SK-N-SH (cell line): ENCODE measurements at regions not wholly inside any gene's neighbourhood (a gene's known extent, or its start where the extent isn't known, plus 50 kb on each side); places are given as distances from the start of the nearest gene placed in this dataset.

Experiments used
- CTCF ChIA-PET: fragments of 300-600, 350-600 bp; formaldehyde crosslinking; extraction: SDS; loops from one replicate; lab custom pipeline; 2021; lab: Yijun Ruan, JAX
- POLR2A ChIA-PET: fragments of 350-600 bp; sonication (Branson Sonifier 250); formaldehyde crosslinking; extraction: SDS; loops from one replicate; lab custom pipeline; 2020; ENCODE audit warnings: antibody characterized with exemption, inconsistent platforms; lab: Yijun Ruan, JAX
- DNase-seq: peaks from one replicate; pipeline ENCODE4 v3.0.0; 2012
- H2AFZ ChIP-seq: fragments of 200-600 bp; sonication (generic); 2 replicates; pipeline ENCODE4 v1.8.1; 2016; ENCODE audit warnings: antibody characterized with exemption, mild to moderate bottlenecking, low read depth
- H3F3A ChIP-seq: fragments of 200-600 bp; sonication (generic); replicated peaks from 2 replicates; pipeline ENCODE3; 2016; ENCODE audit warnings: antibody characterized with exemption, mild to moderate bottlenecking; ENCODE audit not compliant: insufficient read depth
- H3K27ac ChIP-seq, 2 experiments: fragments of 200-500 bp in 1 of 2; fragments of 200-600 bp in 1 of 2; sonication (Bioruptor generic) in 1 of 2; sonication (generic), shearing (Covaris generic) in 1 of 2; 2 replicates each; pipeline versions ENCODE4 v1.5.1 to v1.6.1; 2014 to 2016; ENCODE audit warnings: low read depth in 2 of 2, inconsistent platforms in 1 of 2, low read length in 1 of 2, mild to moderate bottlenecking in 1 of 2, mixed read lengths in 1 of 2
- H3K27me3 ChIP-seq: fragments of 200-600 bp; sonication (generic), shearing (Covaris generic); 2 replicates; pipeline ENCODE4 v1.6.1; 2016; ENCODE audit warnings: mixed run types; ENCODE audit not compliant: insufficient read depth
- H3K36me3 ChIP-seq, 2 experiments: fragments of 200-500 bp in 1 of 2; fragments of 200-600 bp in 1 of 2; sonication (Bioruptor generic) in 1 of 2; sonication (generic) in 1 of 2; replicated peaks in 1 of 2; 2 replicates each; pipeline versions ENCODE3 to v1.5.1; 2014 to 2016; ENCODE audit warnings: low read length in 1 of 2, mild to moderate bottlenecking in 1 of 2; ENCODE audit not compliant: insufficient read depth in 2 of 2, control insufficient read depth in 1 of 2
- H3K4me1 ChIP-seq, 2 experiments: fragments of 200-500 bp in 1 of 2; fragments of 200-600 bp in 1 of 2; sonication (Bioruptor generic) in 1 of 2; sonication (generic), shearing (Covaris generic) in 1 of 2; 2 replicates each; pipeline versions ENCODE4 v1.5.1 to v1.6.1; 2014 to 2016; ENCODE audit warnings: low read depth in 1 of 2, low read length in 1 of 2, mixed run types in 1 of 2; ENCODE audit not compliant: insufficient read depth in 2 of 2, control insufficient read depth in 1 of 2
- H3K4me2 ChIP-seq: fragments of 200-600 bp; sonication (generic), shearing (Covaris generic); 2 replicates; pipeline ENCODE4 v1.6.1; 2017; ENCODE audit warnings: mixed run types
- H3K4me3 ChIP-seq, 2 experiments: fragments of 200-500 bp in 1 of 2; fragments of 200-600 bp in 1 of 2; sonication (Bioruptor generic) in 1 of 2; sonication (generic), shearing (Covaris generic) in 1 of 2; 2 replicates each; pipeline versions ENCODE4 v1.5.1 to v1.8.1; 2014 to 2016; ENCODE audit warnings: low read depth in 2 of 2, inconsistent platforms in 1 of 2, low read length in 1 of 2, mild to moderate bottlenecking in 1 of 2, mixed read lengths in 1 of 2, moderate library complexity in 1 of 2
- H3K79me2 ChIP-seq: fragments of 200-600 bp; sonication (generic); 2 replicates; pipeline ENCODE4 v1.8.1; 2017; ENCODE audit warnings: mild to moderate bottlenecking; ENCODE audit not compliant: insufficient read depth
- H3K9ac ChIP-seq: fragments of 200-600 bp; sonication (generic); 2 replicates; pipeline ENCODE4 v1.6.1; 2017; ENCODE audit warnings: mixed run types
- H3K9me2 ChIP-seq: fragments of 200-600 bp; sonication (generic); 2 replicates; pipeline ENCODE4 v1.6.1; 2017; ENCODE audit warnings: mixed run types
- H3K9me3 ChIP-seq: fragments of 200-600 bp; sonication (generic); 2 replicates; pipeline ENCODE4 v1.6.1; 2017; ENCODE audit warnings: mixed run types, mild to moderate bottlenecking, moderate library complexity
- H4K20me1 ChIP-seq: fragments of 200-600 bp; sonication (generic); 2 replicates; pipeline ENCODE4 v1.6.1; 2017; ENCODE audit warnings: mild to moderate bottlenecking, mixed run types; ENCODE audit not compliant: insufficient read depth
- CTCF ChIP-seq: fragments of 200-600 bp; sonication (generic); IDR thresholded peaks from 2 replicates; pipeline ENCODE4 v1.6.1; 2017; ENCODE audit warnings: antibody characterized with exemption, mild to moderate bottlenecking, moderate library complexity
- ELF1 ChIP-seq: IDR thresholded peaks from 2 replicates; pipeline ENCODE4 v1.4.0; 2012
- EP300 ChIP-seq, 2 experiments: IDR thresholded peaks; 2 replicates each; pipeline versions ENCODE4 v1.4.0 to v1.6.1; 2012; ENCODE audit warnings: borderline replicate concordance in 1 of 2, low read depth in 1 of 2, low read length in 1 of 2
- EZH2phosphoT487 ChIP-seq: fragments of 200-600 bp; sonication (generic); IDR thresholded peaks from 2 replicates; pipeline ENCODE4 v1.6.1; 2017; ENCODE audit warnings: low read depth, mixed run types, mild to moderate bottlenecking, antibody characterized with exemption, moderate library complexity, borderline replicate concordance
- FOSL2 ChIP-seq: IDR thresholded peaks from 2 replicates; pipeline ENCODE4 v1.4.0; 2012; ENCODE audit warnings: low read depth, mild to moderate bottlenecking, moderate library complexity, borderline replicate concordance
- FOXJ3 ChIP-seq: sonication (generic); formaldehyde crosslinking; IDR thresholded peaks from 2 replicates; pipeline ENCODE4 v1.5.1; 2020; ENCODE audit warnings: mild to moderate bottlenecking, missing genetic modification reagents
- FOXM1 ChIP-seq: IDR thresholded peaks from 2 replicates; pipeline ENCODE4 v1.4.0; 2012; ENCODE audit warnings: low read depth, mild to moderate bottlenecking
- GABPA ChIP-seq: IDR thresholded peaks from 2 replicates; pipeline ENCODE4 v1.4.0; 2012; ENCODE audit warnings: low read depth, mild to moderate bottlenecking
- MEF2A ChIP-seq: IDR thresholded peaks from 2 replicates; pipeline ENCODE4 v1.4.0; 2012; ENCODE audit warnings: low read depth, borderline replicate concordance
- MXI1 ChIP-seq: IDR thresholded peaks from 2 replicates; pipeline ENCODE4 v1.6.1; 2012; ENCODE audit warnings: mild to moderate bottlenecking, low read depth, low read length, improper control_type of control experiment
- NFIC ChIP-seq: IDR thresholded peaks from 2 replicates; pipeline ENCODE4 v1.4.0; 2012; ENCODE audit warnings: borderline replicate concordance
- NRF1 ChIP-seq: IDR thresholded peaks from 2 replicates; pipeline ENCODE4 v1.6.1; 2012; ENCODE audit warnings: low read depth, mild to moderate bottlenecking, low read length
- POLR2AphosphoS5 ChIP-seq: IDR thresholded peaks from 2 replicates; pipeline ENCODE4 v1.6.1; 2012; ENCODE audit warnings: low read depth, low read length
- RAD21 ChIP-seq: IDR thresholded peaks from 2 replicates; pipeline ENCODE4 v1.6.1; 2012; ENCODE audit warnings: mild to moderate bottlenecking, low read length
- RCOR1 ChIP-seq: fragments of 150-350 bp; IDR thresholded peaks from 2 replicates; pipeline ENCODE4 v1.6.1; 2017; ENCODE audit warnings: antibody characterized with exemption, low read length
- RFX5 ChIP-seq: IDR thresholded peaks from 2 replicates; pipeline ENCODE4 v1.6.1; 2012; ENCODE audit warnings: mild to moderate bottlenecking, improper control_type of control experiment, low read length
- SIN3A ChIP-seq: IDR thresholded peaks from 2 replicates; pipeline ENCODE4 v1.6.1; 2012; ENCODE audit warnings: low read depth, mild to moderate bottlenecking, low read length, moderate library complexity, borderline replicate concordance
- SMC3 ChIP-seq: IDR thresholded peaks from 2 replicates; pipeline ENCODE4 v1.6.1; 2012; ENCODE audit warnings: low read depth, low read length, improper control_type of control experiment
- TAF1 ChIP-seq: IDR thresholded peaks from 2 replicates; pipeline ENCODE4 v1.6.1; 2012; ENCODE audit warnings: low read depth, mild to moderate bottlenecking, low read length, moderate library complexity, borderline replicate concordance
- TEAD4 ChIP-seq: IDR thresholded peaks from 2 replicates; pipeline ENCODE4 v1.4.0; 2012; ENCODE audit warnings: mild to moderate bottlenecking, borderline replicate concordance; ENCODE audit not compliant: insufficient read depth
- YY1 ChIP-seq: IDR thresholded peaks from 2 replicates; pipeline ENCODE4 v1.4.0; 2012; ENCODE audit warnings: low read depth, mild to moderate bottlenecking
- ZBTB33 ChIP-seq: IDR thresholded peaks from 2 replicates; pipeline ENCODE4 v1.4.0; 2012; ENCODE audit warnings: low read depth, borderline replicate concordance
- WGBS: methylation state at CpG from one replicate; pipeline ENCODE4 v1.1.6; 2017; ENCODE audit warnings: low lambda C conversion rate; 5-methylcytosine and 5-hydroxymethylcytosine counted together
- TF ChIP-seq, protein P1 (sequence below): fragments of 150-350 bp; IDR thresholded peaks from 2 replicates; pipeline ENCODE4 v1.6.1; 2016; ENCODE audit warnings: mild to moderate bottlenecking, low read depth, low read length

- H3F3A ChIP-seq, result no peaks in the 10 kb centered on the region
- no peak overlapping the region for H3K27ac ChIP-seq
- no peaks in the 10 kb centered on the region for H3K9me3 ChIP-seq
- TF ChIP-seq YY1, result no peak
- TF ChIP-seq FOXM1, result no peak
- TF ChIP-seq EZH2phosphoT487, result no peak
- no peak for TF ChIP-seq TAF1
- TF ChIP-seq RFX5, result no peak
- TF ChIP-seq EP300 (IDR thresholded peaks at IDR 0.05; ENCODE audit: borderline replicate concordance in 1 of 2, low read depth in 1 of 2, low read length in 1 of 2), result no peak
- TF ChIP-seq TEAD4, result no peak
- TF ChIP-seq, protein P1, sequence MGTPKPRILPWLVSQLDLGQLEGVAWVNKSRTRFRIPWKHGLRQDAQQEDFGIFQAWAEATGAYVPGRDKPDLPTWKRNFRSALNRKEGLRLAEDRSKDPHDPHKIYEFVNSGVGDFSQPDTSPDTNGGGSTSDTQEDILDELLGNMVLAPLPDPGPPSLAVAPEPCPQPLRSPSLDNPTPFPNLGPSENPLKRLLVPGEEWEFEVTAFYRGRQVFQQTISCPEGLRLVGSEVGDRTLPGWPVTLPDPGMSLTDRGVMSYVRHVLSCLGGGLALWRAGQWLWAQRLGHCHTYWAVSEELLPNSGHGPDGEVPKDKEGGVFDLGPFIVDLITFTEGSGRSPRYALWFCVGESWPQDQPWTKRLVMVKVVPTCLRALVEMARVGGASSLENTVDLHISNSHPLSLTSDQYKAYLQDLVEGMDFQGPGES, result no peak
- TF ChIP-seq CTCF, result no peak
- TF ChIP-seq MEF2A, result no peak
- TF ChIP-seq FOXJ3 (CRISPR knock-in tag), result no peak
- TF ChIP-seq RAD21, result no peak
- TF ChIP-seq POLR2AphosphoS5, result no peak
- no peak for TF ChIP-seq MXI1
- no peak for TF ChIP-seq SMC3
- TF ChIP-seq FOSL2, result no peak
- H3K36me3 ChIP-seq, result no peaks in the 10 kb centered on the region
- H3K4me3 ChIP-seq, result no peak overlapping the region
- H3K9me2 ChIP-seq, result no peaks in the 10 kb centered on the region
- WGBS, result 28% methylated on average over 4 of the region's 5 CpGs
- CTCF ChIA-PET, result no interaction called here
- no peak overlapping the region for H3K4me2 ChIP-seq
- H3K9ac ChIP-seq, result no peak overlapping the region
- DNase-seq, result no peak
- POLR2A ChIA-PET, result no interaction called here
- no peaks in the 10 kb centered on the region for H4K20me1 ChIP-seq
- no peaks in the 10 kb centered on the region for H3K79me2 ChIP-seq
- no peak overlapping the region for H2AFZ ChIP-seq
- H3K4me1 ChIP-seq, result peaks cover 0 to 6% of the 10 kb centered on the region in 2 experiments; a peak in 1 of 4 replicates
- no peaks in the 10 kb centered on the region for H3K27me3 ChIP-seq
Observed at GRCh38 chr2:239747771-239748170, 277.4 kb downstream of the NDUFA10 start.

DNA sequence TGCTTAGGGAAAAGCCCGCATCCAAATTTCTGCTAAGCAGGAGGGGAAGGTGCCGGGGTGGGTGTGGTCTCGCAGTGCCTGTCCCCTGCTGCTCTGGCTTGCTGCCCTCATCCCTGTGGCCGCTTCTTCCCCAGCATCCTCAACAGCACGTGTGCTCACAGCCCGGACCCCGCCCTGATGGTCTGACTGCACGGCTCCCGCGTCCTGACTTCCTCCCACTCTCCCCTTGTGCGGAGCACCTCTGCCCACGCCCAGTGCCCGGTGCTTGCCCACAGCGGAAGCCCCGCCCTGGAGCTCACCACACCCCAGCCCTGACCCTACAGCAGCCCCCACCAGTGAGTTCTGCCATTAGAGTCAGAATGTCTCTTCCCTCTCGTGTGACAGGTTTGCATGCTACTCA, 277.9 kb downstream of the NDUFA10 start:
- peaks cover 0 to 6% of the 10 kb centered on the region in 2 experiments; a peak in 1 of 4 replicates for H3K4me1 ChIP-seq
- H3F3A ChIP-seq, result no peaks in the 10 kb centered on the region
- no peaks in the 10 kb centered on the region for H4K20me1 ChIP-seq
- H3K9me3 ChIP-seq, result no peaks in the 10 kb centered on the region
- 72% methylated on average over 8 of the region's 16 CpGs for WGBS
- no peaks in the 10 kb centered on the region for H3K36me3 ChIP-seq
- no peak for DNase-seq
- H3K9ac ChIP-seq, result no peak overlapping the region
- H3K27me3 ChIP-seq, result no peaks in the 10 kb centered on the region
- no peak overlapping the region for H3K27ac ChIP-seq
- no peak overlapping the region for H3K4me3 ChIP-seq
- TF ChIP-seq GABPA, result no peak
- no peak for TF ChIP-seq CTCF
- no peak for TF ChIP-seq NFIC
- no peak for TF ChIP-seq ELF1
- no peak for TF ChIP-seq SIN3A
- TF ChIP-seq EZH2phosphoT487, result no peak
- no peak for TF ChIP-seq NRF1
- no peak for TF ChIP-seq RFX5
- no peak for TF ChIP-seq FOSL2
- TF ChIP-seq MXI1, result no peak
- no peak for TF ChIP-seq RCOR1
- no peak for TF ChIP-seq MEF2A
- no peak for TF ChIP-seq ZBTB33
- no peak for TF ChIP-seq SMC3
- ChIA-PET CTCF (no interaction called here), POLR2A (no interaction called here)
- no peak overlapping the region for H2AFZ ChIP-seq
- H3K9me2 ChIP-seq, result no peaks in the 10 kb centered on the region
- H3K79me2 ChIP-seq, result no peaks in the 10 kb centered on the region
- no peak overlapping the region for H3K4me2 ChIP-seq
